ENCODE measurements at regions not wholly inside any gene's neighbourhood (a gene's known extent, or its start where the extent isn't known, plus 50 kb on each side); places are given as distances from the start of the nearest gene placed in this dataset.

GRCh38 chr15:31510057-31510456, 183.4 kb downstream of the KLF13 start:
- no peak for DNase-seq (ENCODE audit: low read depth)

DNA sequence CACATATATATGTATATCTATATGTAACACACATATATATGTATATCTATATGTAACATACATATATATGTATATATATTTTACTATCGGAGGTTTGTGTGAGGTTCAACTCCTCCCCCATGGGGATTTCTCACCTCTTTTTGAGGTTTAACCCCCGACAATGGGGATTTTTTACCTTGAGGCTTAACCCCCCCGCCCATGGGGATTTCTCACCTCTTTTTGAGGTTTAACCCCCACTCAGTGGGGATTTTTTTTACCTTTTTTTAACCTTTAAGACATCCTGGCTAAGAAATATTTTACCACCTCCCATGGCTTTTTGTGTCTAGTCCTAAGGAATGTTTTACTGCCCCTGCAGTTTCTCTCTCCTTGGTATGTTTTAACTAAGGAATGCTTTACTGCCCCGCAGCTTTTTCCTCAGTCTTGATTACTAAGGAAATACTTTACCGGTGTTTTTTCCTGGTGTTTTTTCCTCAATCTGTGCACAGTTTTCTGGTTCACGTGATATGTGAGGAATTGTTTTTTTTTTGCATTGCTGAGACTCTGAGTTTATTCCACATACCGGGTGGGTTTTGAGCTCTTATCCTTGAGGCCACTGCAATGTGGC, 185.2 kb downstream of the KLF13 start:
- DNase-seq (ENCODE audit: low read depth) = no peak

DNA sequence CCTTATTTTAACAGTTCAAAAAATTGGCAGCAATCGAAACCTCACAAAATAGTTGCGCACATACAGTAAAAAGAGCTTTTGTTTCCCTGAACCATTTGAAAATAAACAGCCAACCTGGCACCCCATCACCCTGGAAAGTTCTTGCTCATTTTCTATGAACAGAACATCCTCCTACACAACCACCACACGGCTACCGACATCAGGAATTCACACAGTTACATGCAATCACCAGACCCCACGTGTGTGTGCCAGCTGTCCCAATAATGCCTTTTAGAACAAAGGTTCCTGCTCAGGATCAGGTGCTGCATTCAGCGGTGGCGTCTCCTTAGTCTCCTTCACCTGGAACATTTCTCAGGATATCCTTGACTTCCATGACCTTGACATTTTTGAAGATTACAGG, 186.5 kb downstream of the KLF13 start:
- no peak for DNase-seq (ENCODE audit: low read depth)

- DNase-seq (ENCODE audit: low read depth) = no peak
These were observed 189.8 kb downstream of the KLF13 start for GRCh38 chr15:31516440-31516839.

DNA sequence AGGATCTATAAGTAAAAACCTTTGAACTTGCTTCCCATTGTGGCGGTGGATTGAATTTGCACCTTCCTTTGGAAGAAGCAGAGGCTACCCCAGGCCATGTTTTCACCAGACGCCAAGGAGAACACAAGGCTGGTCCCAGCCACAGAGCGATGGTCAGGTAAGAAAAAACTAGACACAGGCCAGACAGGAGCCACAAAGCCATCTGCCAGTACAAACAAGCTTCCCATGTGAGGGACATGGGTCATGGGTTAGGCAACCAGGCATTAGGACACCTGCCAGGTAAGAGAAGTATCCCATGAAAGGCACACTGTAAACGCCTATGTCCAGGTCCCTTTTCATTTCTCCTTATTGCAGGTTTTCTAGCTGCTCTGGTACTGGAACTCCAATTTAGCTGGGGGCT, 190.2 kb downstream of the KLF13 start:
- DNase-seq (ENCODE audit: low read depth) = no peak

- no peak for DNase-seq (ENCODE audit: low read depth)
These were observed 191.1 kb downstream of the KLF13 start for GRCh38 chr15:31517711-31518110.

DNA sequence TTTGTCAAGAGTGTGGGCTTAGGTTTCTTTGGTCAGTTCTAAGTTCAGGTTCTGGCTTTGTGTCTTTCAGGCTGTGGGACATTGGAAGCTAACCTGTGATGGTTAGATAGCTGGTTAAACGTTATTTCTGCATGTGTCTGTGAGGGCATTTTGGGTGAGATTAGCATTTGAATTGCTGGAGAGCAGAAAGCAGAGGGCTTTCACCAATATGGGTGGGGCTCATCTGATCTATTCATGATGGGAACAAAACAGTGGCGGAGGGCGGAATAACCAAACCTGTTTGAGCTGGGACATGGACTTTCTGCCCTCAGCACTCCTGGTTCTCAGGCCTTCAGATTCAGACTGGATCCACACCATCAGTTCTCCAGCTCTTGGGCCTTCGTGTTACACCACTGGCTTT, 195.4 kb downstream of the KLF13 start:
- DNase-seq (ENCODE audit: low read depth) = no peak

DNA sequence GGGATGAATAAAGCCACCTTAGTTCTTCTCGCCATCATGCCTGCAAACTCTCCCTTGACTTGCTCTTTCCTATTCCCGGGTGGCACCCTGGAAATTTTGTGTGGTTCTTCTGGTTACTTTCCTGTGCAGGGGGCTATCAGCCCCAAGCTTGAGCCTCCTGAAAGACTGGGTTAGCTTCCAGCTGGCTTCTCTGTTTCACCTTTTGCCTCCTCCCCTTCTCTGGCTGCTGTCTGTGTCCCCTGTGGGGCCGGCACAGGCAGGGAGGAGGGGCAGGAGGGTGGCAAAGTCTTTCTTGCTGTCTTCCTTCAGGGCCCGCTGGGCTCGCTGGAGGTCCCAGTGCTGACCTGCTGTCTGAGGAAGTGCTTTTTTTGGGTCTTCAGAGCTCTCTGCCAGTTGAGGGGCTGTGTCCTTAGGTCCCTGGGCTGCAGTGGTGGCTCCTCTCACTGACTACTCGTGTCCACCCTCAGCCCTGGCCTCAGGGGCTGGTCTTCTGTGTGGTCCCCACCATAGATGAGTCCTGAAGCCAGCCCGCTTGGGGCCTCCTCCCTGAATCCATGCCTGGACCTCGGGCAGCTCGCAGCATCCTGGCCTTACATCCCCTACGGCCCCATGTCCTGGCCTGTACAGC, 196.5 kb downstream of the KLF13 start:
- no peak for DNase-seq (ENCODE audit: low read depth)

DNA sequence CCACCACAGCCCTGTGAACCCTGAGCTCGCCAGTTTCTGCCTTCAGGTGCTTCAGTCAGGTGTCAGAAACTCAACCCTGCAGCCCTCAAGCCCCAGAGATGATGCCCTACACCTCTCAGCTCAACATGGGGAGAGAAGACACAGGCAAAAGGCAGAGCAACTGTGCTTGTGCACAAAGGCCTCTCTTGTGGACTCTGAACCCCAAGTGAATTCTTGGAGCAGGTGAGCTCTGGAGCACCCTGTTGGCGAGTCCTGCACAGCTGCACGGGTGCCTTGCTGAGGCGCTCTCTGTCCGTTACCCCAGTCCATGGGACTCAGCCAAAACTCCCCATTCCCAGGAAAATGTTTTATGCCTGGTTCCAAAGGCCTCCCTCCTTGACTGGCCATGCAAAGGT, 197.0 kb downstream of the KLF13 start:
- no peak for DNase-seq (ENCODE audit: low read depth)

- no peak for DNase-seq (ENCODE audit: low read depth)
These were observed 198.6 kb downstream of the KLF13 start for GRCh38 chr15:31525185-31525695.

DNA sequence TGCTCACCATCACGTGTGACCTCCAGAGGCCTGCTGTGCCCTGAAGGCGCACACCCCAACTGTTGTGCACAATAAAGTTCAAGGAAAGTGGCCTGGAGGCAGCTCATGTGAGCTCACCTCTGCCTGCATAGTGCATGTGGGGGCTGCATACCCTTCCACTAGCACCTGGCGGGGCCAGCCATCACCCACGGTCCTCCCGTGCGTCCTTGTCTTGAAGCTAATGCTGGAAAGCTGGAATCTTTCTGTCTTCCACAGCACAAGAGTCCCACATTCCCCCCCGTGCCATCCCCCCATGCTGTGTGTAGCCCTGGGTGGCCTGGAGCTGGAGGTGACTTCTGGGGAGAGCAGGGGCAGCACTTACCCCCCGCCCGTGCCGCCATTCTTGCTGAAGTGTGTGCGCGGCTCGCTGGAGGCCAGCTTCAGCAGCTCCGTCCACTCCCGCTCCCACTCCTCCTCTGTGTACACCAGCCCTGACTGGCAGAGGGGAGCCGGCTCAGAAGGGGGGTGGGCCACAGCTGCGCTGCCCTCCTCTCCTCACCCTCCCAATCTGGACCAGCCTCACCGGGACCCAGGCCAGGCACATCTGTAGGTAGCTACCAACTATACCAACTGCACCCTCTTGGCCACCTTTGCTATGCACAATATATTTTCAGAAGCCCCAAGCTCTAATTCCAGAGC, 199.5 kb downstream of the KLF13 start:
- DNase-seq (ENCODE audit: low read depth) = no peak

DNA sequence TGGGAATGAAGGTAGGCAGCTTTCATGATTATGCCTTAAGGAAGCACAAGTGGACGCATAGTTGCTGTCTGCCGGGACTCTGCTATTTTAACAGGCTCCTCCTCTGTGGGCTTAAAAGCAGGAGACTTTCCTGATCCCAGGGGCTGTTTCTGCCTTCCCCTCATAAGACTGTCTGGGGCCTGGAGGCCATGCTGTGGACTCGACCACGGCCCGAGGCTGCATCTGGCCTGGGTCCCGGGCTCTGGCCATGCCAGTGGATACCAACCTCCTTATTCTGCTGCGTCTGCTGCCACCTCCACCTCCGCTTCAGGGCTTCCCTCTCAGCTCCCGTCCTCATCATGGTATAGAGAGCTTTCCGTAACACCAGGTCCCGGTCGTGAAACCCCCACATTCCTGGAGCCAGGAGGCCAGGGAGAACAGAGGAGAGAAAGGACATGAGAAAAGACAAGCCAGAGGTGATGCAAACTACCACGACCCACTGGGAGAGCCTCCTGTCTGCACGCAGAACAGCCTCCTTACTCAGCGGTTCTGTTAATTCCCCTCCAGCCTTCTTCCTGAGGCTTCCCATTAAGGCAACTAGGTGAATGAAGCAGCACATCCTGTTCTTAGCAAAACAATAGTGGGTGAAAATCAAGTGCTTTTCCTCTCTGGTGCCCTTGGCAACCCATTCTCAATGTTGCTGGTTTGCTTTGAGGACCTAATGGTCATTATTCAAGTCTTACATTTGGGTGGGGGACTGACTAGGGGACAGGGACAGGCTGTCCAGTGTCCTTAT, 200.5 kb downstream of the KLF13 start:
- DNase-seq (ENCODE audit: low read depth) = no peak

GRCh38 chr15:31528846-31529245, 202.2 kb downstream of the KLF13 start:
- DNase-seq (ENCODE audit: low read depth) = no peak

DNA sequence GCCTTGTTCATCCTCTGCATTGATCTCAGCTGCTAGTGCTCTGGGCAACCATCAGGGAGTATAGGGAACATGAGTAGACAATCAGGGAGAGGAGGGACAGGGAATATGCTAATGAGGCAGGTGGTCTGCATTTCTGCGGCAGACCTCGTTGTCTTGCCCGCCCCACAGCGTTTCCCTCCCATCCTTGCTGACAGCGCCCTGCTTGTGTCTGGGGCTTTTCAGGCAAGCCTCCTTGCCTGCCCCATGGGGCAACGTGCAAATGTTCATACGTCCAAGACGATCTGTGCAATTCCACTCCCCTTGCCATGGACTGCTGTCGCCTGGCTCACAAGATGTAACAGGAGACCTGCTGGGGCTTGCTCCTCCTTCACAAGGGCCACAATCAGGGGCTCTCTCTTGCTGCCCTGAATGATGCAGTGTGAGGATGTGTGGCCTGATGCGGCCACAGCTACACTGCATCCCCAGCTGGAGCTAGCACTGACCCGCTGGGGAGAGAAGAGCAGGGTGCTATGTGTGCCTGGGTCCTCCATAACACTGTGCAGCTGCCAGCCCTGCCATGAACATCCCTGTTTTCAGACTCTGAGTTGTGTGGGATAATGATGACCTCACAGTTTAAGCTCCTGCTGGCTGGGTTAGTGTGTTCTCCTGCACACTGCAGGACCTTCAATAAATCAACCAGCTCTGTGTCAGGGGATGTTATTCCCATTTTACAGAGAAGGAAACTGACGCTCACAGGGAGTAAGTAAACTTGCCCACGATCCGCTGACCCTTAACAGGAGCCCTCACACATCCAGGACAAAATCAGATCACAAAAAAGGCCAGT, 211.3 kb downstream of the KLF13 start:
- no peak for DNase-seq (ENCODE audit: low read depth)

- no peak for DNase-seq (ENCODE audit: low read depth)
These were observed 214.0 kb downstream of the KLF13 start for GRCh38 chr15:31540633-31541032.

GRCh38 chr15:31544361-31544760, 217.7 kb downstream of the KLF13 start:
- no peak for DNase-seq (ENCODE audit: low read depth)

DNA sequence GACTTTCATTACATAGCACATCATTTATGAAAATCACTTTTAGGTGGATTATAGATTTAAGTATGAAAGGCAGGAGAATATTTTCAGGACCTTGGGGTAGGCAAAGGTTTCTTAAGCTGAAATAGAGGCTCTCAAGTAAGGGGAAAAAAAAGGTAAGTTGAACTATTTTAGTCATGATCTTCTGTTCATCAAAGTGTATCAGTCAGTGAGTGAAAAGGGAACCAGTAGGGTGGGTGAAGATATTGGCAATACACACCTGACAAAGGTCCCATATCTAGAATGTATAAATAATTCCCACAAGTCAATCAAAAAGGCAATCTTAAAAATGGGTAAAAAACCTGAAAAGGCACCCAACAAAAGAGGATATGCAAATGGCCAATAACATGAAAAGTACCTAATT, 218.6 kb downstream of the KLF13 start:
- no peak for DNase-seq (ENCODE audit: low read depth)

DNA sequence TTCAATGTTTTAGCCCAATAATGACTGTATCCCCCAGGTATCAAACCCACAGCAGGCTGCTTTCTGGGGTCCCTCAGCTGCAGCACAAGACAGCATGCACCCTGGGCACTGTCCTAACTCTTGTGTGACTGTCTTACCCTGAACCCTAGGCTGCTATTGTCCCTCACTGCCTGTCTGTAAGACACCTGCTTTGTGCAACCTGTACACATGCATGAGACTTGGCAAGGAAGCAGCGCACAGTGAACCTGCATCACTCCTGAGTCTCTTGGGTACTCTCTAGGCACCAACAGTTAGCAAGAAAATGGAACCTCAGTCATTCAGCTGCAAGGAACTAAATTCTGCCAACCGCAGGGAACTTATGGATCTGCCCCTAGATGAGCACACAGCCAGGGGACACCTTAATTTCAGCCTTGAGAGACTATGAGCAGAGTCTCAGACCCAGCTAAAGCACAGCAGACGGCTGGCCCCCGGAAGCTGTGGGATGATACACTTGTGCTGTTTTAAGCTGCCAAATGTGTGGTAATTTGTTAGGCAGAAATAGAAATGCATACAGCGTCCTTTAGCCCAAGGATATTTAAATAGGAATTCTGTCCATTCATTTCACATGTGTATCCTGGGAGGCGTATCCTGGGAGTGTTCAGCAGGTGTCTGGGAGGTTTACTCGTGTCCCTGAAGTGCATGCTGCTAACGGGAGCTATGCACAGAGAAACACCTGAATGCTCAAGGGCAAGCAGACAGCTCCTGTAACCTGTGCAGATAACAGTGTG, 223.8 kb downstream of the KLF13 start:
- DNase-seq (ENCODE audit: low read depth) = no peak

DNA sequence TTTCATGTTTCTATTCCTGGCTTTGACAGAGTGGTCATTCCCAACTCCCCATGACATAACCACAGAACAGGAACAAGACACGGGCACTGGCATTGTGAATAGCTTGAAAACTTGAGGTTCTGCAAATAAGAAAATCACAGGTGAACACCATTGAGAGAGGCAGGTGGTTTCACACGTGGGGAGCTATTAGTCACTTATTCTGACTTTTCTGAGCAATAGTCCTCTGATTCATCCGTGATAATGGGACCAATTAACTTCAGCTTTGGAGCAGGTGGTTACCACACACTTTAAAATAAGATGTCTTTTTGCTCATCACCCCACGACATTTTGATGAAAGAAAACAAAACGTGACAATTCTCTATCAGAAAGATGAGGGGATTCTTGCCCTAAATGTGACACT, 224.7 kb downstream of the KLF13 start:
- no peak for DNase-seq (ENCODE audit: low read depth)

DNA sequence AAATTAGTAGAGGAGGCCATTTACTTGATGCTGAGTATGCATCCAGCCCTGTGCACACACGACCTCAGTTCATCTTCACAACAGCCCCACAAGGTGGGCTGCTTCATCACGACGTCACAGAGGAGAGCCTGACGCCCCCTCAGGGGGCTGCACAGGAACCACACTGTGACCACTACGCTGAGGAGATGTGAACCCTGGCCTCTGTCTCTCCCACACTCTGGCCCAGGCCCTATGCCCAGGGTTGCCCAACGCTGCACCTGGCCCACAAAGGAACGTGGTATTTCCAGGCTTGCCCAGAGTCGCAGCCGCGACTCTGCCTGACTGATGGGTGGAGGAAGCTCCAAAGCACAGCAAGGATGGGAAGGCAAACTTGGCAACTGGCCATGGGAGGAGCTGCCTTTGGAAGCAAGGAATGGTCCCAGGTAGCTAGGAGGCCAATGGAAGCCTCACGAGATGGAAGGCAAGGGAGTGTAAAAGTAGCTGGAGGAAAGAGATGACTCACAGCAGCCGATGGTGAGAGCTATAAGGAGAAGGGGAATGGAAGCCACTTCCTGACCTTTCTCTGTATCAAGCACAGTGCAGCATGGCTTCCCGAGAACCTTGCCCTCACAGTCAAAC, 226.0 kb downstream of the KLF13 start:
- no peak for DNase-seq (ENCODE audit: low read depth)

DNA sequence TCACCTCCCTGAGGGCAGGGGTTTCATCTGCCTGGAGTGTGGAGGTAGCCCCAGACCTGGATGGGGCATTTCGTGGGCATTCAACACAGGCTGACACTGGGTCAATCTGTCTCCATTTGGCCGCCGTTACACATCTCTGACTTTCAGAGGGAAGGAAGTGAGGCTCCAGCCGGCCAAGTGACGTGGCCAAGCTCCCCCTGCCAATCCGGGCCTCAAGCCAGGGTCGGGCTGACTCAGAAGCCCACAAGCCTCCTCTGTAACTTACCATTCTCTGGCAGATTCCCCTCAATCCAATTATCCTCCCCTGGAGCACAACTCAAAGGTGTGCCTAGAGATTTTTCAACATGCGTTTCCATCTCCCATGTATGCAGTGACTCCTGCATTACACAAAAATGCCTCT, 227.6 kb downstream of the KLF13 start:
- no peak for DNase-seq (ENCODE audit: low read depth)

All from stimulated activated CD8-positive, alpha-beta memory T cell treated with anti-CD3 and anti-CD28 coated beads, Interleukin-12 subunit alpha, Interleukin-12 subunit beta, amount 100 ng/mL, for 1 hour (primary cell).